H9 (cell line): ENCODE measurements at regions not wholly inside any gene's neighbourhood (a gene's known extent, or its start where the extent isn't known, plus 50 kb on each side); places are given as distances from the start of the nearest gene placed in this dataset.

Source experiments
- DNase-seq: peaks from one replicate; pipeline ENCODE4 v3.0.0-alpha.2; 2017
- H2AFZ ChIP-seq: one replicate; pipeline ENCODE4 v1.6.1; 2013; ENCODE audit warnings: mild to moderate bottlenecking, low read length, control low read depth, moderate library complexity
- H2AK5ac ChIP-seq: 2 replicates; pipeline ENCODE4 v1.6.1; 2013; ENCODE audit warnings: low read length, control low read depth, mixed read lengths; ENCODE audit not compliant: insufficient read length
- H2BK120ac ChIP-seq: one replicate; pipeline ENCODE4 v1.6.1; 2013; ENCODE audit warnings: low read depth, mild to moderate bottlenecking, low read length, control low read depth, inconsistent platforms; ENCODE audit not compliant: poor library complexity, severe bottlenecking
- H2BK12ac ChIP-seq: 2 replicates; pipeline ENCODE4 v1.6.1; 2013; ENCODE audit warnings: low read length, control low read depth, mixed read lengths, low read depth; ENCODE audit not compliant: insufficient read length
- H2BK15ac ChIP-seq: 2 replicates; pipeline ENCODE4 v1.6.1; 2013; ENCODE audit warnings: low read depth, low read length, control low read depth
- H2BK20ac ChIP-seq: one replicate; pipeline ENCODE4 v1.6.1; 2013; ENCODE audit warnings: low read depth, mild to moderate bottlenecking, low read length, control low read depth, inconsistent platforms; ENCODE audit not compliant: poor library complexity, severe bottlenecking
- H2BK5ac ChIP-seq: 2 replicates; pipeline ENCODE4 v1.6.1; 2013; ENCODE audit warnings: low read length, control low read depth, mixed read lengths; ENCODE audit not compliant: insufficient read length
- H3K14ac ChIP-seq: 2 replicates; pipeline ENCODE4 v1.6.1; 2013; ENCODE audit warnings: low read length, control low read depth; ENCODE audit not compliant: insufficient read depth
- H3K18ac ChIP-seq: 2 replicates; pipeline ENCODE4 v1.6.1; 2013; ENCODE audit warnings: low read depth, mild to moderate bottlenecking, mixed read lengths, low read length, control low read depth; ENCODE audit not compliant: insufficient read length
- H3K23ac ChIP-seq: 2 replicates; pipeline ENCODE4 v1.6.1; 2013; ENCODE audit warnings: low read length, control low read depth, mixed read lengths, low read depth; ENCODE audit not compliant: insufficient read length
- H3K23me2 ChIP-seq: 2 replicates; pipeline ENCODE4 v1.6.1; 2013; ENCODE audit warnings: low read depth, mild to moderate bottlenecking, mixed read lengths, low read length, control low read depth; ENCODE audit not compliant: insufficient read length, poor library complexity, severe bottlenecking
- H3K27ac ChIP-seq: 2 replicates; pipeline ENCODE4 v1.5.1; 2013; ENCODE audit warnings: low read length, control low read depth, mixed read lengths, low read depth; ENCODE audit not compliant: insufficient read length
- H3K27me3 ChIP-seq: 2 replicates; pipeline ENCODE4 v1.6.1; 2013; ENCODE audit warnings: low read length, control low read depth, inconsistent platforms; ENCODE audit not compliant: insufficient read depth
- H3K4ac ChIP-seq: 2 replicates; pipeline ENCODE4 v1.6.1; 2013; ENCODE audit warnings: low read depth, mild to moderate bottlenecking, control low read depth, inconsistent platforms, low read length, moderate library complexity
- H3K4me1 ChIP-seq: 2 replicates; pipeline ENCODE4 v1.6.1; 2013; ENCODE audit warnings: low read length, control low read depth, inconsistent platforms; ENCODE audit not compliant: insufficient read depth
- H3K4me2 ChIP-seq: 2 replicates; pipeline ENCODE4 v1.6.1; 2013; ENCODE audit warnings: low read length, control low read depth, mixed read lengths; ENCODE audit not compliant: insufficient read length, insufficient read depth
- H3K56ac ChIP-seq: 2 replicates; pipeline ENCODE4 v1.6.1; 2013; ENCODE audit warnings: low read depth, mild to moderate bottlenecking, mixed read lengths, low read length, control low read depth; ENCODE audit not compliant: insufficient read length
- H3K79me1 ChIP-seq: 2 replicates; pipeline ENCODE4 v1.6.1; 2013; ENCODE audit warnings: low read depth, mild to moderate bottlenecking, moderate library complexity, low read length, control low read depth, inconsistent platforms; ENCODE audit not compliant: insufficient read depth, poor library complexity, severe bottlenecking
- H3K79me2 ChIP-seq: 2 replicates; pipeline ENCODE4 v1.6.1; 2013; ENCODE audit warnings: low read length, control low read depth, inconsistent platforms; ENCODE audit not compliant: insufficient read depth
- H3K9ac ChIP-seq: 2 replicates; pipeline ENCODE4 v1.6.1; 2013; ENCODE audit warnings: low read length, control low read depth, mixed read lengths; ENCODE audit not compliant: insufficient read length; ENCODE audit errors: extremely low read depth
- H3K9me3 ChIP-seq: one replicate; pipeline ENCODE4 v1.6.1; 2013; ENCODE audit warnings: low read depth, low read length, inconsistent platforms; ENCODE audit not compliant: control insufficient read depth
- H3T11ph ChIP-seq: one replicate; pipeline ENCODE4 v1.6.1; 2013; ENCODE audit warnings: mild to moderate bottlenecking, low read length, control low read depth, inconsistent platforms
- H4K20me1 ChIP-seq: one replicate; pipeline ENCODE4 v1.6.1; 2013; ENCODE audit not compliant: control insufficient read depth, insufficient read length, insufficient read depth
- H4K5ac ChIP-seq: 2 replicates; pipeline ENCODE4 v1.6.1; 2013; ENCODE audit warnings: low read depth, mild to moderate bottlenecking, mixed read lengths, low read length, control low read depth; ENCODE audit not compliant: insufficient read length
- H4K8ac ChIP-seq: replicated peaks from 2 replicates; pipeline ENCODE4 v1.6.1; 2013; ENCODE audit warnings: low read length, control low read depth, mixed read lengths, low read depth; ENCODE audit not compliant: insufficient read length
- H4K91ac ChIP-seq: 2 replicates; pipeline ENCODE4 v1.6.1; 2013; ENCODE audit warnings: low read depth, mild to moderate bottlenecking, moderate library complexity, mixed read lengths, low read length, control low read depth; ENCODE audit not compliant: insufficient read length
- H3K27ac Mint-ChIP-seq, 3 experiments: 2 replicates in 2 of 3; 3 replicates in 1 of 3; pipeline ENCODE4 v1.8.0; 2020 to 2021; ENCODE audit warnings: mixed read lengths in 3 of 3, mild to moderate bottlenecking in 1 of 3, moderate library complexity in 1 of 3
- H3K27me3 Mint-ChIP-seq: 2 replicates; pipeline ENCODE4 v1.8.0; 2021; ENCODE audit warnings: low read depth, mild to moderate bottlenecking, moderate library complexity, mixed read lengths
- H3K36me3 Mint-ChIP-seq, 3 experiments: 2 replicates in 2 of 3; 3 replicates in 1 of 3; pipeline ENCODE4 v1.8.0; 2020 to 2021; ENCODE audit warnings: low read depth in 3 of 3, mixed read lengths in 3 of 3; ENCODE audit not compliant: insufficient read depth in 1 of 3
- H3K4me1 Mint-ChIP-seq, 2 experiments: 2 replicates each; pipeline ENCODE4 v1.8.0; 2020; ENCODE audit warnings: mixed read lengths in 2 of 2
- H3K4me3 Mint-ChIP-seq, 2 experiments: 2 replicates in 1 of 2; 3 replicates in 1 of 2; pipeline ENCODE4 v1.8.0; 2020 to 2021; ENCODE audit warnings: mild to moderate bottlenecking in 2 of 2, mixed read lengths in 2 of 2, moderate library complexity in 1 of 2
- H3K9me3 Mint-ChIP-seq, 2 experiments: 2 replicates in 1 of 2; 3 replicates in 1 of 2; pipeline ENCODE4 v1.8.0; 2020; ENCODE audit warnings: mild to moderate bottlenecking in 2 of 2, mixed read lengths in 2 of 2, moderate library complexity in 1 of 2
- CTCF ChIP-seq: fragments of 200-600 bp; sonication (generic); conservative IDR thresholded peaks from 3 replicates; pipeline ENCODE4 v1.8.0; 2021; ENCODE audit warnings: antibody characterized with exemption, mild to moderate bottlenecking
- WGBS: extraction: QIAGEN DNeasy Blood & Tissue Kit; methylation state at CpG from one replicate; pipeline ENCODE4 v1.1.7; 2013; ENCODE audit warnings: missing lambda C conversion rate, low lambda C conversion rate, mixed read lengths; ENCODE audit not compliant: insufficient read length; ENCODE audit errors: extremely low coverage; 5-methylcytosine and 5-hydroxymethylcytosine counted together

- Histone ChIP-seq H2BK12ac (no peak overlapping the region), H3K4me2 (no peak overlapping the region), H3K23ac (no peak overlapping the region)
Observed at GRCh38 chr5:32507738-32508434, 63.3 kb upstream of the ZFR start.

More at GRCh38 chr5:32507738-32508434, 63.3 kb upstream of the ZFR start:
- H2AK5ac ChIP-seq = no peak overlapping the region
- Mint-ChIP-seq H3K27me3 (peaks cover 41% of the 10 kb centered on the region), H3K9me3 (no peaks in the 10 kb centered on the region; a peak in 1 of 5 replicates), H3K4me3 (peak overlapping the region in 1 of 2 experiments; percentile 16; a peak in 1 of 5 replicates), H3K4me1 (peaks cover 36 to 40% of the 10 kb centered on the region in 2 experiments), H3K36me3 (no peaks in the 10 kb centered on the region), H3K27ac (no peak overlapping the region; a peak in 1 of 7 replicates)
- H4K5ac ChIP-seq = no peak overlapping the region
- no peak overlapping the region for H3K14ac ChIP-seq
- no peaks in the 10 kb centered on the region for H4K20me1 ChIP-seq
- no peak overlapping the region for H3T11ph ChIP-seq
- H2AFZ ChIP-seq = no peak overlapping the region
- no peaks in the 10 kb centered on the region for H3K9me3 ChIP-seq
- no peak for DNase-seq
- H4K91ac ChIP-seq = no peak overlapping the region
- no peak overlapping the region for H4K8ac ChIP-seq
- no peak overlapping the region for H2BK20ac ChIP-seq
- no peak overlapping the region for H3K56ac ChIP-seq
- H3K79me2 ChIP-seq = no peaks in the 10 kb centered on the region
- H3K23me2 ChIP-seq = no peaks in the 10 kb centered on the region
- H3K4me1 ChIP-seq = peaks cover 9% of the 10 kb centered on the region
- H2BK120ac ChIP-seq = no peak overlapping the region
- H3K4ac ChIP-seq = no peak overlapping the region
- TF ChIP-seq CTCF = no peak
- no CpG with 5 or more reads among the region's 7 CpGs for WGBS
- H2BK15ac ChIP-seq = no peak overlapping the region
- H3K79me1 ChIP-seq = no peaks in the 10 kb centered on the region
- no peak overlapping the region for H2BK5ac ChIP-seq
- H3K9ac ChIP-seq = no peak overlapping the region
- H3K27ac ChIP-seq = no peak overlapping the region
- peaks cover 7% of the 10 kb centered on the region; the same call in 1 of the 2 replicates for H3K27me3 ChIP-seq
- no peak overlapping the region for H3K18ac ChIP-seq
